Liver (tissue), 8 donors: ENCODE measurements at regions not wholly inside any gene's neighbourhood (a gene's known extent, or its start where the extent isn't known, plus 50 kb on each side); places are given as distances from the start of the nearest gene placed in this dataset.

Source experiments
- DNase-seq: peaks from one replicate; pipeline ENCODE4 v3.0.0-alpha.2; 2017; ENCODE audit warnings: low spot score
- H3K27ac ChIP-seq, 2 donors: one replicate each; pipeline ENCODE4 v1.7.0; 2013; ENCODE audit warnings: inconsistent platforms in 2 of 2, low read length in 2 of 2, control low read depth in 1 of 2, low read depth in 1 of 2, mild to moderate bottlenecking in 1 of 2
- H3K27me3 ChIP-seq, 4 donors: one replicate each; pipeline versions ENCODE4 v1.6.1 to v1.7.0; 2013; ENCODE audit warnings: low read length in 3 of 4, inconsistent platforms in 1 of 4, mild to moderate bottlenecking in 1 of 4, moderate library complexity in 1 of 4; ENCODE audit not compliant: control insufficient read depth in 4 of 4, insufficient read depth in 4 of 4
- H3K36me3 ChIP-seq, 4 donors: one replicate each; pipeline versions ENCODE4 v1.6.1 to v1.7.0; 2013; ENCODE audit warnings: low read length in 3 of 4, mild to moderate bottlenecking in 3 of 4, low read depth in 1 of 4, moderate library complexity in 1 of 4; ENCODE audit not compliant: control insufficient read depth in 4 of 4, insufficient read depth in 3 of 4
- H3K4me1 ChIP-seq, 4 donors: one replicate each; pipeline versions ENCODE4 v1.6.1 to v1.7.0; 2013; ENCODE audit warnings: low read length in 3 of 4, mild to moderate bottlenecking in 3 of 4, moderate library complexity in 1 of 4; ENCODE audit not compliant: control insufficient read depth in 4 of 4, insufficient read depth in 4 of 4
- H3K4me3 ChIP-seq, 3 donors: one replicate each; pipeline versions ENCODE4 v1.6.1 to v1.7.0; 2013; ENCODE audit warnings: low read length in 3 of 3, control low read depth in 1 of 3, low read depth in 1 of 3, mild to moderate bottlenecking in 1 of 3
- H3K9ac ChIP-seq, 2 donors: one replicate each; pipeline ENCODE4 v1.7.0; 2013; ENCODE audit warnings: low read length in 2 of 2, mild to moderate bottlenecking in 2 of 2, moderate library complexity in 2 of 2, control low read depth in 1 of 2, low read depth in 1 of 2
- H3K9me3 ChIP-seq, 4 donors: one replicate each; pipeline versions ENCODE4 v1.6.1 to v1.7.0; 2013; ENCODE audit warnings: low read length in 3 of 4; ENCODE audit not compliant: control insufficient read depth in 4 of 4
- EGR1 ChIP-seq, 2 donors: IDR thresholded peaks; 2 replicates each; pipeline ENCODE4 v1.6.1; 2016 to 2018; ENCODE audit warnings: antibody characterized with exemption in 2 of 2, low read depth in 2 of 2
- FOXA1 ChIP-seq: IDR thresholded peaks from 2 replicates; pipeline ENCODE4 v1.6.1; 2016; ENCODE audit warnings: antibody characterized with exemption
- FOXA2 ChIP-seq: IDR thresholded peaks from 2 replicates; pipeline ENCODE4 v1.6.1; 2016; ENCODE audit warnings: antibody characterized with exemption
- GABPA ChIP-seq, 2 donors: IDR thresholded peaks in 1 of 2; conservative IDR thresholded peaks in 1 of 2; 2 replicates each; pipeline ENCODE4 v1.6.1; 2016; ENCODE audit warnings: antibody characterized with exemption in 2 of 2, mild to moderate bottlenecking in 1 of 2, moderate library complexity in 1 of 2
- HNF4G ChIP-seq: IDR thresholded peaks from 2 replicates; pipeline ENCODE4 v1.6.1; 2016; ENCODE audit warnings: antibody characterized with exemption
- JUND ChIP-seq, 2 donors: IDR thresholded peaks; 2 replicates each; pipeline ENCODE4 v1.6.1; 2016; ENCODE audit warnings: antibody characterized with exemption in 2 of 2
- RXRA ChIP-seq, 2 donors: IDR thresholded peaks; 2 replicates each; pipeline ENCODE4 v1.6.1; 2017 to 2018; ENCODE audit warnings: antibody characterized with exemption in 2 of 2, mild to moderate bottlenecking in 1 of 2
- SP1 ChIP-seq: IDR thresholded peaks from 2 replicates; pipeline ENCODE4 v1.6.1; 2018; ENCODE audit warnings: antibody characterized with exemption, mild to moderate bottlenecking
- WGBS: extraction: QIAGEN DNeasy Blood & Tissue Kit; methylation state at CpG from one replicate; pipeline ENCODE4 v1.1.7; 2013; 5-methylcytosine and 5-hydroxymethylcytosine counted together
- TF ChIP-seq, protein P1 (sequence below): IDR thresholded peaks from 2 replicates; pipeline ENCODE4 v1.6.1; 2016; ENCODE audit warnings: antibody characterized with exemption, mild to moderate bottlenecking
- TF ChIP-seq, protein P2 (sequence below): IDR thresholded peaks from 2 replicates; pipeline ENCODE4 v1.6.1; 2016; ENCODE audit warnings: antibody characterized with exemption
- TF ChIP-seq, protein P3 (sequence below): IDR thresholded peaks from 2 replicates; pipeline ENCODE4 v1.6.1; 2016; ENCODE audit warnings: antibody characterized with exemption
- TF ChIP-seq, protein P4 (sequence below): fragments of 150-350 bp; IDR thresholded peaks from 2 replicates; pipeline ENCODE4 v1.5.1; 2017; ENCODE audit warnings: improper control_type of control experiment, low read depth, low read length; ENCODE audit not compliant: missing input control
- donor health status: healthy.
- donor health status: healthy.
- donor health status: healthy.
- donor health status: healthy.
- donor health status: healthy.

DNA sequence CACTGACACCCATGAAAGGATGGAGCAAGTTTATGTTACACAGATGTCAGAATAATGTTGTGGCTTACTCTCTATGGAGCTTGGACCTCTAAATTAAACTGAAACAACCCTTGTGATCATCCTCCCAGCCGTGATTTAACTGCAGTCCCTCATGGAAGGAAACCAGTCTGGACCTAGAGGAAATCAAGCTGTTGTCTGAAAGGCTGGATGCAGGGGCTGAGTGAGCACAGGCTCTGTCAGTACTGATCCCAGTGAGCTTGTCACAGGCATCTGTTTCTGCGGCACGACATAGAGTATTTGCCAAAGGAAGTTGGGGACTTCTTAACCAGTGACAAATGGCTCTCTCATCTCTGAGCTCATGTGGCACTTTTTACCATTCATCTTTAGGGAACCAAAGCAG is 282.9 kb upstream of the MAP3K1 start:
- TF ChIP-seq JUND (IDR thresholded peaks at IDR 0.05) (no peak), SP1 (no peak), FOXA2 (no peak), HNF4G (no peak), GABPA (IDR thresholded peaks at IDR 0.05 in 1 of 2, conservative IDR thresholded peaks at IDR 0.05 in 1 of 2) (no peak), RXRA (IDR thresholded peaks at IDR 0.05) (no peak), EGR1 (IDR thresholded peaks at IDR 0.05; ENCODE audit: low read depth in 2 of 2) (no peak), FOXA1 (no peak)
- TF ChIP-seq, protein P1, sequence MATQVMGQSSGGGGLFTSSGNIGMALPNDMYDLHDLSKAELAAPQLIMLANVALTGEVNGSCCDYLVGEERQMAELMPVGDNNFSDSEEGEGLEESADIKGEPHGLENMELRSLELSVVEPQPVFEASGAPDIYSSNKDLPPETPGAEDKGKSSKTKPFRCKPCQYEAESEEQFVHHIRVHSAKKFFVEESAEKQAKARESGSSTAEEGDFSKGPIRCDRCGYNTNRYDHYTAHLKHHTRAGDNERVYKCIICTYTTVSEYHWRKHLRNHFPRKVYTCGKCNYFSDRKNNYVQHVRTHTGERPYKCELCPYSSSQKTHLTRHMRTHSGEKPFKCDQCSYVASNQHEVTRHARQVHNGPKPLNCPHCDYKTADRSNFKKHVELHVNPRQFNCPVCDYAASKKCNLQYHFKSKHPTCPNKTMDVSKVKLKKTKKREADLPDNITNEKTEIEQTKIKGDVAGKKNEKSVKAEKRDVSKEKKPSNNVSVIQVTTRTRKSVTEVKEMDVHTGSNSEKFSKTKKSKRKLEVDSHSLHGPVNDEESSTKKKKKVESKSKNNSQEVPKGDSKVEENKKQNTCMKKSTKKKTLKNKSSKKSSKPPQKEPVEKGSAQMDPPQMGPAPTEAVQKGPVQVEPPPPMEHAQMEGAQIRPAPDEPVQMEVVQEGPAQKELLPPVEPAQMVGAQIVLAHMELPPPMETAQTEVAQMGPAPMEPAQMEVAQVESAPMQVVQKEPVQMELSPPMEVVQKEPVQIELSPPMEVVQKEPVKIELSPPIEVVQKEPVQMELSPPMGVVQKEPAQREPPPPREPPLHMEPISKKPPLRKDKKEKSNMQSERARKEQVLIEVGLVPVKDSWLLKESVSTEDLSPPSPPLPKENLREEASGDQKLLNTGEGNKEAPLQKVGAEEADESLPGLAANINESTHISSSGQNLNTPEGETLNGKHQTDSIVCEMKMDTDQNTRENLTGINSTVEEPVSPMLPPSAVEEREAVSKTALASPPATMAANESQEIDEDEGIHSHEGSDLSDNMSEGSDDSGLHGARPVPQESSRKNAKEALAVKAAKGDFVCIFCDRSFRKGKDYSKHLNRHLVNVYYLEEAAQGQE: no peak
- TF ChIP-seq, protein P2, sequence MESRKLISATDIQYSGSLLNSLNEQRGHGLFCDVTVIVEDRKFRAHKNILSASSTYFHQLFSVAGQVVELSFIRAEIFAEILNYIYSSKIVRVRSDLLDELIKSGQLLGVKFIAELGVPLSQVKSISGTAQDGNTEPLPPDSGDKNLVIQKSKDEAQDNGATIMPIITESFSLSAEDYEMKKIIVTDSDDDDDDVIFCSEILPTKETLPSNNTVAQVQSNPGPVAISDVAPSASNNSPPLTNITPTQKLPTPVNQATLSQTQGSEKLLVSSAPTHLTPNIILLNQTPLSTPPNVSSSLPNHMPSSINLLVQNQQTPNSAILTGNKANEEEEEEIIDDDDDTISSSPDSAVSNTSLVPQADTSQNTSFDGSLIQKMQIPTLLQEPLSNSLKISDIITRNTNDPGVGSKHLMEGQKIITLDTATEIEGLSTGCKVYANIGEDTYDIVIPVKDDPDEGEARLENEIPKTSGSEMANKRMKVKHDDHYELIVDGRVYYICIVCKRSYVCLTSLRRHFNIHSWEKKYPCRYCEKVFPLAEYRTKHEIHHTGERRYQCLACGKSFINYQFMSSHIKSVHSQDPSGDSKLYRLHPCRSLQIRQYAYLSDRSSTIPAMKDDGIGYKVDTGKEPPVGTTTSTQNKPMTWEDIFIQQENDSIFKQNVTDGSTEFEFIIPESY: no peak
- TF ChIP-seq, protein P3, sequence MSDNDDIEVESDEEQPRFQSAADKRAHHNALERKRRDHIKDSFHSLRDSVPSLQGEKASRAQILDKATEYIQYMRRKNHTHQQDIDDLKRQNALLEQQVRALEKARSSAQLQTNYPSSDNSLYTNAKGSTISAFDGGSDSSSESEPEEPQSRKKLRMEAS: no peak
- TF ChIP-seq, protein P4, sequence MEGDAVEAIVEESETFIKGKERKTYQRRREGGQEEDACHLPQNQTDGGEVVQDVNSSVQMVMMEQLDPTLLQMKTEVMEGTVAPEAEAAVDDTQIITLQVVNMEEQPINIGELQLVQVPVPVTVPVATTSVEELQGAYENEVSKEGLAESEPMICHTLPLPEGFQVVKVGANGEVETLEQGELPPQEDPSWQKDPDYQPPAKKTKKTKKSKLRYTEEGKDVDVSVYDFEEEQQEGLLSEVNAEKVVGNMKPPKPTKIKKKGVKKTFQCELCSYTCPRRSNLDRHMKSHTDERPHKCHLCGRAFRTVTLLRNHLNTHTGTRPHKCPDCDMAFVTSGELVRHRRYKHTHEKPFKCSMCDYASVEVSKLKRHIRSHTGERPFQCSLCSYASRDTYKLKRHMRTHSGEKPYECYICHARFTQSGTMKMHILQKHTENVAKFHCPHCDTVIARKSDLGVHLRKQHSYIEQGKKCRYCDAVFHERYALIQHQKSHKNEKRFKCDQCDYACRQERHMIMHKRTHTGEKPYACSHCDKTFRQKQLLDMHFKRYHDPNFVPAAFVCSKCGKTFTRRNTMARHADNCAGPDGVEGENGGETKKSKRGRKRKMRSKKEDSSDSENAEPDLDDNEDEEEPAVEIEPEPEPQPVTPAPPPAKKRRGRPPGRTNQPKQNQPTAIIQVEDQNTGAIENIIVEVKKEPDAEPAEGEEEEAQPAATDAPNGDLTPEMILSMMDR: no peak
- H3K36me3 ChIP-seq: no peaks in the 10 kb centered on the region
- H3K27me3 ChIP-seq: no peaks in the 10 kb centered on the region
- no peaks in the 10 kb centered on the region for H3K4me1 ChIP-seq
- no peaks in the 10 kb centered on the region for H3K9me3 ChIP-seq
- H3K27ac ChIP-seq: no peak overlapping the region
- no peak overlapping the region for H3K9ac ChIP-seq
- H3K4me3 ChIP-seq: no peak overlapping the region
- no peak for DNase-seq
- 53% methylated on average over 3 of the region's 3 CpGs for WGBS

DNA sequence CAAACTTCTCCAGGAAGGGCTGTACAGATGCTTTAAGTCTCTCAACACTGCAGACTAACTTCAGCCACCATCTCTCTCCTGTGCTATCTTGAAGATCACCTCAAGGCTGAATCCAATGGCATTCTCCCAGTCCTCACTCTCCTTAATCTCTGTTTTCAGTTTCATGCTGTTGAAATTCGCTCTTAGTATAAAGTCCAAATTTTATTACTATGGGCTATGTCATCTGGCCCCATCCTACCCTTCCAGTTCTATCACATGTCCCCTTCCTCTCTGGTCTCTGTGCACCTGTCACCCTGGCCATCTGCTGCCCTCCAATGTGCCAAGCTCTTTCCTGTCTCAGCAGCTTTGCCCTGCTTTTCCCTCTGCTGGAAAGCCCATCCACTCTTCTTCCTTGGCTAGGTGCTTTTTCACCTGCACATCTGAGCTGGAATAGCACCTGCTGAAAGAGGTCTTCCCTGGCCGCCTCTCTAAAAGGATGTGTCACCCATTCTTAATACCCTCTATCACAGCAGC is 284.7 kb upstream of the MAP3K1 start:
- H3K4me1 ChIP-seq: no peaks in the 10 kb centered on the region
- no peak for DNase-seq
- no peak overlapping the region for H3K9ac ChIP-seq
- H3K27ac ChIP-seq: no peak overlapping the region
- H3K36me3 ChIP-seq: no peaks in the 10 kb centered on the region
- no peak for TF ChIP-seq EGR1 (IDR thresholded peaks at IDR 0.05; ENCODE audit: low read depth in 2 of 2)
- H3K9me3 ChIP-seq: no peaks in the 10 kb centered on the region
- H3K4me3 ChIP-seq: no peak overlapping the region
- H3K27me3 ChIP-seq: no peaks in the 10 kb centered on the region
- WGBS: 88% methylated on average over 2 of the region's 2 CpGs
